Fibroblast of the aortic adventitia (primary cell): ENCODE measurements at regions not wholly inside any gene's neighbourhood (a gene's known extent, or its start where the extent isn't known, plus 50 kb on each side); places are given as distances from the start of the nearest gene placed in this dataset. TPM values are rescaled to one million over a fixed set of nuclear protein-coding genes. Genes with fewer than 3 reads are reported as not detected.

ENCODE experiments used
- DNase-seq: peaks from one replicate; pipeline ENCODE4 v3.0.0-alpha.2; 2010; ENCODE audit warnings: low read depth
- H3K4me3 ChIP-seq: 2 replicates; pipeline ENCODE4 v1.5.1; 2011; ENCODE audit warnings: low read depth, mild to moderate bottlenecking, control low read depth, low read length, moderate library complexity
- CTCF ChIP-seq: IDR thresholded peaks from 2 replicates; pipeline ENCODE4 v1.5.1; 2011; ENCODE audit warnings: mild to moderate bottlenecking, low read length, control low read depth, inconsistent platforms; ENCODE audit not compliant: insufficient read depth
- small RNA-seq: library from RNA; depleted of rRNA; stranded (forward); fragments of <200 nt; gene quantifications from one replicate; pipeline ENCODE3, GENCODE V24; 2012

- TF ChIP-seq CTCF, result no peak
- no peak for DNase-seq
- no peak overlapping the region for H3K4me3 ChIP-seq
These were observed 51.5 kb upstream of the SHH start for GRCh38 chr7:155863721-155864151.

GRCh38 chr7:155862123-155862892 lies 50.0 kb upstream of the SHH start:
- no peak overlapping the region for H3K4me3 ChIP-seq
- DNase-seq, result no peak
- TF ChIP-seq CTCF, result no peak

Small RNA genes in the stretch of these regions (small RNA-seq; reads per million reads assigned to genes)
- gene AC093813.1 (not detected), gene RF00019 (not detected)
